ENCODE measurements at regions not wholly inside any gene's neighbourhood (a gene's known extent, or its start where the extent isn't known, plus 50 kb on each side); places are given as distances from the start of the nearest gene placed in this dataset.

DNA sequence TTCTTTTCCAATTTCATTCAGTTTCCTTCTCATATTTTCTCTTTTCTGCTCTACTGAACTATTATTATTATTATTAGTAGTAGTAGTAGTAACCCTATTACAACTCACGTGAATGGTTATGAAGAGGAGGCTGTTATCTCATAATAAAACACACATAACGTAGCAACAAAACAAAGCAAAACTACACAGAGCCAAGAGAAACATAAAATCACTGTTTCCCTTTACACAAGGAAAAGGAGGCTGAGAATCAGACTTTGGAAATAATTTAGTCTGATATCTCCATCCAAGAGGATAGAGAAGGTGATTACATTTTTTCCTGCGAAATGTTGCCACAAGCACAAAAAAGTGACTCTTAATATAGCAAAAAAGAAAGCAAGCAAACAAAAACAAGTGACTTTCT is 975.8 kb upstream of the FLRT2 start:
- TF ChIP-seq POLR2A (IDR thresholded peaks at IDR 0.05), result no peak
- no peak for TF ChIP-seq CTCF (IDR thresholded peaks at IDR 0.05)

Measured in prostate gland (tissue), 2 donors.